ENCODE measurements at regions not wholly inside any gene's neighbourhood (a gene's known extent, or its start where the extent isn't known, plus 50 kb on each side); places are given as distances from the start of the nearest gene placed in this dataset.

GRCh38 chr4:157961229-157961990 is 211.4 kb downstream of the GASK1B start:
- no peak for DNase-seq

- no peak for DNase-seq
Observed at GRCh38 chr4:157957905-157958304, 214.9 kb downstream of the GASK1B start.

- no peak for DNase-seq
Observed at GRCh38 chr4:157942017-157942416, 230.8 kb downstream of the GASK1B start.

- DNase-seq = no peak
Observed at GRCh38 chr4:157934151-157934550, 238.7 kb downstream of the GASK1B start.

GRCh38 chr4:157932936-157933335 is 239.9 kb downstream of the GASK1B start:
- no peak for DNase-seq

- DNase-seq = peak; percentile 32
Observed at GRCh38 chr4:157929486-157929885, 243.3 kb downstream of the GASK1B start.

GRCh38 chr4:157918036-157918832 is 254.6 kb downstream of the GASK1B start:
- no peak for DNase-seq

- DNase-seq = no peak
Observed at GRCh38 chr4:157912212-157912611, 260.6 kb downstream of the GASK1B start.

GRCh38 chr4:157911662-157912061 is 261.2 kb downstream of the GASK1B start:
- no peak for DNase-seq

- no peak for DNase-seq
Observed at GRCh38 chr4:157908691-157909090, 264.1 kb downstream of the GASK1B start.

GRCh38 chr4:157908031-157908430 is 264.8 kb downstream of the GASK1B start:
- DNase-seq = no peak

- no peak for DNase-seq
Observed at GRCh38 chr4:157907226-157907946, 265.4 kb downstream of the GASK1B start.

GRCh38 chr4:157898836-157899605 is 273.8 kb downstream of the GASK1B start:
- DNase-seq = no peak

- no peak for DNase-seq
Observed at GRCh38 chr4:157897855-157898370, 274.9 kb downstream of the GASK1B start.

GRCh38 chr4:157896726-157897125 is 276.1 kb downstream of the GASK1B start:
- no peak for DNase-seq

- no peak for DNase-seq
Observed at GRCh38 chr4:157895205-157895604, 277.6 kb downstream of the GASK1B start.

GRCh38 chr4:157889788-157890187 is 283.0 kb downstream of the GASK1B start:
- no peak for DNase-seq

- DNase-seq = no peak
Observed at GRCh38 chr4:157888281-157888680, 284.5 kb downstream of the GASK1B start.

- no peak for DNase-seq
Observed at GRCh38 chr4:157887316-157887715, 285.5 kb downstream of the GASK1B start.

- DNase-seq = no peak
Observed at GRCh38 chr4:157886645-157887044, 286.2 kb downstream of the GASK1B start.

GRCh38 chr4:157885811-157886210 is 287.0 kb downstream of the GASK1B start:
- DNase-seq = no peak

GRCh38 chr4:157882901-157883300 is 289.9 kb downstream of the GASK1B start:
- DNase-seq = no peak
